ENCODE measurements at regions not wholly inside any gene's neighbourhood (a gene's known extent, or its start where the extent isn't known, plus 50 kb on each side); places are given as distances from the start of the nearest gene placed in this dataset.

DNA sequence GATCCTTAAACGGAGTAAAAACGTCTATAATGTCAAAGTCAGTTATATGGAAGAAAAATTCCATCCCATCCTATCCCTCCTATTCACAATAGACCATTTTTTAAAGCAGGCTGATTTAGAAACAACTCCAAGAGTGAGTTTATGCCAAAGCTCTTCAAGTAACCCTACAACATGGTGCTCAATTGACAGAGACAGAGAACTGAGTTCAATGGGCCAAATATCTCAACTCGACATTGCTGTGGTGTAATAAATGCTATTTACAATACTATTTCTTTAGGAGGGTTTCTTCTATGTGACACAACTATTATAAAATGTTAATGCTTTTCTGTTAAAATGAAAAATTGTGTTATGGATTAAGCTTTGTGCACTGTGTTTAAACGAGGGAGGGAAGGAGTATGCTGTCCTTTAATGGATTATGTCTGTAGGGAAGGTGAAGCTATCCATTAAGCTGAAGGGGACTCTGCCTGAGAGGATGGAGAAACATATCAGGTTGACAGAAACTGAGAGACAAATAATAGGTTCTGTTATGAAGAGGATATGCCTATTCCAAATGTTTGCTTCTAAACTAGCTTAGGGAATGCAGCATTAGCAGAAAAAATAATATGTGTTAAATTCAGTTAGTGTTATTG, 362.5 kb upstream of the CHRM3 start:
- H3K4me3 ChIP-seq (ENCODE audit: low read depth, low read length), result no peak overlapping the region
- POLR2A ChIA-PET, result no interaction called here
- CTCF ChIA-PET, result interaction anchor here (1.1 kb wide), 1 partner anchor 71 kb away, joined by 3 read pairs; no protein-coding TSS in a partner anchor
- H3K36me3 ChIP-seq (ENCODE audit: control insufficient read depth in 2 of 2, insufficient read depth in 1 of 2, low read length in 2 of 2), result no peaks in the 10 kb centered on the region
- H3K9me3 ChIP-seq (ENCODE audit: control insufficient read depth, insufficient read depth, low read depth, low read length), result no peaks in the 10 kb centered on the region
- no peaks in the 10 kb centered on the region for H3K4me1 ChIP-seq (ENCODE audit: control insufficient read depth, insufficient read depth, low read length)
- TF ChIP-seq ZNF571 (tag by site-specific recombination; IDR thresholded peaks at IDR 0.05), result no peak
- no peak overlapping the region for H3K27ac ChIP-seq (ENCODE audit: extremely low read depth, low read depth, low read length)

DNA sequence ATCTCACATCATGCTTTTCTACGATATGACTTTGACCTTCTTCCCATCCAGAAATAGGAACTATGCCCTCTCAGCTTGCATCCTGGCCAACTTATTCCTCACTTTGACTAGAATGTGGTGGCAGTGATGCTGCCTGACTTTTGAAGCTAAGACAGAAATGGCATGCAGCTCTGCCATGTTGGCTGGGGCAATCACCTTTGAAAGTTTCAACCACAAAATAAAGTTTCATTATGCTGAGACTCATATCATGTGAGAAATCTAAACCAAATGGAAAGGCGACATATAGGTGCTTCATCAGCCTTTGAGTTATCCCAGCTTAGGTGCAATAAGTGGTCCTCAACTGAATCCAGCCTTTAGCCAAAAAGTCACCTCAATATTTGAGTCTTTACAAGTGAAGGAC, 370.0 kb upstream of the CHRM3 start:
- H3K9me3 ChIP-seq (ENCODE audit: control insufficient read depth, insufficient read depth, low read depth, low read length), result no peaks in the 10 kb centered on the region
- no peaks in the 10 kb centered on the region for H3K36me3 ChIP-seq (ENCODE audit: control insufficient read depth in 2 of 2, insufficient read depth in 1 of 2, low read length in 2 of 2)
- no peak overlapping the region for H3K4me3 ChIP-seq (ENCODE audit: low read depth, low read length)
- no peaks in the 10 kb centered on the region for H3K4me1 ChIP-seq (ENCODE audit: control insufficient read depth, insufficient read depth, low read length)
- CTCF ChIA-PET, result interaction anchor here (0.7 kb wide), 2 partner anchors 12 to 24 kb away, joined by 5 to 6 read pairs; no protein-coding TSS in a partner anchor
- H3K27ac ChIP-seq (ENCODE audit: extremely low read depth, low read depth, low read length), result no peak overlapping the region
- TF ChIP-seq, protein P1, sequence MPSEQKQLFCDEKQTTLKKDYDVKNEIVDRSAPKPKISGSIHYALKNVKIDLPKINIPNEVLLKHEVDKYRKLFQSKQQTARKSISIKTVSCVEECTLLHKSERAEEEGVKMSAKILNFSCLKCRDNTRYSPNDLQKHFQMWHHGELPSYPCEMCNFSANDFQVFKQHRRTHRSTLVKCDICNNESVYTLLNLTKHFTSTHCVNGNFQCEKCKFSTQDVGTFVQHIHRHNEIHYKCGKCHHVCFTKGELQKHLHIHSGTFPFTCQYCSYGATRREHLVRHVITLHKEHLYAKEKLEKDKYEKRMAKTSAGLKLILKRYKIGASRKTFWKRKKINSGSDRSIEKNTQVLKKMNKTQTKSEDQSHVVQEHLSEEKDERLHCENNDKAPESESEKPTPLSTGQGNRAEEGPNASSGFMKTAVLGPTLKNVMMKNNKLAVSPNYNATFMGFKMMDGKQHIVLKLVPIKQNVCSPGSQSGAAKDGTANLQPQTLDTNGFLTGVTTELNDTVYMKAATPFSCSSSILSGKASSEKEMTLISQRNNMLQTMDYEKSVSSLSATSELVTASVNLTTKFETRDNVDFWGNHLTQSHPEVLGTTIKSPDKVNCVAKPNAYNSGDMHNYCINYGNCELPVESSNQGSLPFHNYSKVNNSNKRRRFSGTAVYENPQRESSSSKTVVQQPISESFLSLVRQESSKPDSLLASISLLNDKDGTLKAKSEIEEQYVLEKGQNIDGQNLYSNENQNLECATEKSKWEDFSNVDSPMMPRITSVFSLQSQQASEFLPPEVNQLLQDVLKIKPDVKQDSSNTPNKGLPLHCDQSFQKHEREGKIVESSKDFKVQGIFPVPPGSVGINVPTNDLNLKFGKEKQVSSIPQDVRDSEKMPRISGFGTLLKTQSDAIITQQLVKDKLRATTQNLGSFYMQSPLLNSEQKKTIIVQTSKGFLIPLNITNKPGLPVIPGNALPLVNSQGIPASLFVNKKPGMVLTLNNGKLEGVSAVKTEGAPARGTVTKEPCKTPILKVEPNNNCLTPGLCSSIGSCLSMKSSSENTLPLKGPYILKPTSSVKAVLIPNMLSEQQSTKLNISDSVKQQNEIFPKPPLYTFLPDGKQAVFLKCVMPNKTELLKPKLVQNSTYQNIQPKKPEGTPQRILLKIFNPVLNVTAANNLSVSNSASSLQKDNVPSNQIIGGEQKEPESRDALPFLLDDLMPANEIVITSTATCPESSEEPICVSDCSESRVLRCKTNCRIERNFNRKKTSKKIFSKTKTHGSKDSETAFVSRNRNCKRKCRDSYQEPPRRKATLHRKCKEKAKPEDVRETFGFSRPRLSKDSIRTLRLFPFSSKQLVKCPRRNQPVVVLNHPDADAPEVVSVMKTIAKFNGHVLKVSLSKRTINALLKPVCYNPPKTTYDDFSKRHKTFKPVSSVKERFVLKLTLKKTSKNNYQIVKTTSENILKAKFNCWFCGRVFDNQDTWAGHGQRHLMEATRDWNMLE (tag by site-specific recombination; conservative IDR thresholded peaks at IDR 0.05; ENCODE audit: low read depth), result no peak
- TF ChIP-seq, protein P2, sequence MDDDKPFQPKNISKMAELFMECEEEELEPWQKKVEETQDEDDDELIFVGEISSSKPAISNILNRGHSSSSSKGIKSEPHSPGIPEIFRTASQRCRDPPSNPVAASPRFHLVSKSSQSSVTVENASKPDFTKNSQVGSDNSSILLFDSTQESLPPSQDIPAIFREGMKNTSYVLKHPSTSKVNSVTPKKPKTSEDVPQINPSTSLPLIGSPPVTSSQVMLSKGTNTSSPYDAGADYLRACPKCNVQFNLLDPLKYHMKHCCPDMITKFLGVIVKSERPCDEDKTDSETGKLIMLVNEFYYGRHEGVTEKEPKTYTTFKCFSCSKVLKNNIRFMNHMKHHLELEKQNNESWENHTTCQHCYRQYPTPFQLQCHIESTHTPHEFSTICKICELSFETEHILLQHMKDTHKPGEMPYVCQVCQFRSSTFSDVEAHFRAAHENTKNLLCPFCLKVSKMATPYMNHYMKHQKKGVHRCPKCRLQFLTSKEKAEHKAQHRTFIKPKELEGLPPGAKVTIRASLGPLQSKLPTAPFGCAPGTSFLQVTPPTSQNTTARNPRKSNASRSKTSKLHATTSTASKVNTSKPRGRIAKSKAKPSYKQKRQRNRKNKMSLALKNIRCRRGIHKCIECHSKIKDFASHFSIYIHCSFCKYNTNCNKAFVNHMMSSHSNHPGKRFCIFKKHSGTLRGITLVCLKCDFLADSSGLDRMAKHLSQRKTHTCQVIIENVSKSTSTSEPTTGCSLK (tag by site-specific recombination; IDR thresholded peaks at IDR 0.05), result no peak
- POLR2A ChIA-PET, result no interaction called here

DNA sequence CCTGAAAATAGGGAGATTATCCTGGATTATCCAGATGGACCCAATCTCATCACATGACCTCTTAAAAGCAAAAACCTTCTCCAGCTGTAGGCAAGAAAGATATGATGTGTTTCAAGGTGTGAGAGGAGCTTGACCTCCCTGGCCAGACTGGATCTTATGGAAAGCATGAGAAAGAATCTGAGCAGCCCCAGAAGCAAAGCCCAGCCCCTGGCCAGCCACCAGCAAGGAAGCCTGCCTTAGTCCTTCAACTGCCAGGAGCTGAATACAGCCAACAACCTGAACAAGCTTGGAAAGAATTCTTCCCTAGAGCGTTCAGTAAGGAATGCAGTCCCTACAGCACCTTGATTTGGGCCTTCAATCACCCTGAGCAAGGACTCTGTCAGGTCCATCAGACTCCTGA, 375.0 kb upstream of the CHRM3 start:
- ChIA-PET POLR2A (no interaction called here), CTCF (no interaction called here)
- no peak overlapping the region for H3K4me3 ChIP-seq (ENCODE audit: low read depth, low read length)
- TF ChIP-seq ZNF785 (tag by site-specific recombination; IDR thresholded peaks at IDR 0.05) (no peak), ZNF623 (tag by site-specific recombination; IDR thresholded peaks at IDR 0.05) (no peak), IKZF3 (tag by site-specific recombination; IDR thresholded peaks at IDR 0.05) (no peak), ZNF777 (tag by site-specific recombination; IDR thresholded peaks at IDR 0.05; ENCODE audit: borderline replicate concordance) (no peak)
- TF ChIP-seq, protein P3, sequence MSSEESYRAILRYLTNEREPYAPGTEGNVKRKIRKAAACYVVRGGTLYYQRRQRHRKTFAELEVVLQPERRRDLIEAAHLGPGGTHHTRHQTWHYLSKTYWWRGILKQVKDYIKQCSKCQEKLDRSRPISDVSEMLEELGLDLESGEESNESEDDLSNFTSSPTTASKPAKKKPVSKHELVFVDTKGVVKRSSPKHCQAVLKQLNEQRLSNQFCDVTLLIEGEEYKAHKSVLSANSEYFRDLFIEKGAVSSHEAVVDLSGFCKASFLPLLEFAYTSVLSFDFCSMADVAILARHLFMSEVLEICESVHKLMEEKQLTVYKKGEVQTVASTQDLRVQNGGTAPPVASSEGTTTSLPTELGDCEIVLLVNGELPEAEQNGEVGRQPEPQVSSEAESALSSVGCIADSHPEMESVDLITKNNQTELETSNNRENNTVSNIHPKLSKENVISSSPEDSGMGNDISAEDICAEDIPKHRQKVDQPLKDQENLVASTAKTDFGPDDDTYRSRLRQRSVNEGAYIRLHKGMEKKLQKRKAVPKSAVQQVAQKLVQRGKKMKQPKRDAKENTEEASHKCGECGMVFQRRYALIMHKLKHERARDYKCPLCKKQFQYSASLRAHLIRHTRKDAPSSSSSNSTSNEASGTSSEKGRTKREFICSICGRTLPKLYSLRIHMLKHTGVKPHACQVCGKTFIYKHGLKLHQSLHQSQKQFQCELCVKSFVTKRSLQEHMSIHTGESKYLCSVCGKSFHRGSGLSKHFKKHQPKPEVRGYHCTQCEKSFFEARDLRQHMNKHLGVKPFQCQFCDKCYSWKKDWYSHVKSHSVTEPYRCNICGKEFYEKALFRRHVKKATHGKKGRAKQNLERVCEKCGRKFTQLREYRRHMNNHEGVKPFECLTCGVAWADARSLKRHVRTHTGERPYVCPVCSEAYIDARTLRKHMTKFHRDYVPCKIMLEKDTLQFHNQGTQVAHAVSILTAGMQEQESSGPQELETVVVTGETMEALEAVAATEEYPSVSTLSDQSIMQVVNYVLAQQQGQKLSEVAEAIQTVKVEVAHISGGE (tag by site-specific recombination; conservative IDR thresholded peaks at IDR 0.05; ENCODE audit: low read depth), result no peak
- TF ChIP-seq, protein P4, sequence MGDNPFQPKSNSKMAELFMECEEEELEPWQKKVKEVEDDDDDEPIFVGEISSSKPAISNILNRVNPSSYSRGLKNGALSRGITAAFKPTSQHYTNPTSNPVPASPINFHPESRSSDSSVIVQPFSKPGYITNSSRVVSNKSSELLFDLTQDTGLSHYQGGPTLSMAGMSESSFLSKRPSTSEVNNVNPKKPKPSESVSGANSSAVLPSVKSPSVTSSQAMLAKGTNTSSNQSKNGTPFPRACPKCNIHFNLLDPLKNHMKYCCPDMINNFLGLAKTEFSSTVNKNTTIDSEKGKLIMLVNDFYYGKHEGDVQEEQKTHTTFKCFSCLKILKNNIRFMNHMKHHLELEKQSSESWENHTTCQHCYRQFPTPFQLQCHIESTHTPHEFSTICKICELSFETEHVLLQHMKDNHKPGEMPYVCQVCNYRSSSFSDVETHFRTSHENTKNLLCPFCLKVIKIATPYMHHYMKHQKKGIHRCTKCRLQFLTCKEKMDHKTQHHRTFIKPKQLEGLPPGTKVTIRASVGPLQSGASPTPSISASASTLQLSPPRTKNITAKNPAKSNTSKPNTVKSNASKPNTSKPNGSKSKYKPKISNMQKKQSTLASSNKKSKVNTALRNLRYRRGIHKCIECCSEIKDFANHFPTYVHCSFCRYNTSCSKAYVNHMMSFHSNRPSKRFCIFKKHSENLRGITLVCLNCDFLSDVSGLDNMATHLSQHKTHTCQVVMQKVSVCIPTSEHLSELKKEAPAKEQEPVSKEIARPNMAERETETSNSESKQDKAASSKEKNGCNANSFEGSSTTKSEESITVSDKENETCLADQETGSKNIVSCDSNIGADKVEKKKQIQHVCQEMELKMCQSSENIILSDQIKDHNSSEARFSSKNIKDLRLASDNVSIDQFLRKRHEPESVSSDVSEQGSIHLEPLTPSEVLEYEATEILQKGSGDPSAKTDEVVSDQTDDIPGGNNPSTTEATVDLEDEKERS (tag by site-specific recombination; IDR thresholded peaks at IDR 0.05), result no peak
- H3K27ac ChIP-seq (ENCODE audit: extremely low read depth, low read depth, low read length), result no peak overlapping the region
- H3K4me1 ChIP-seq (ENCODE audit: control insufficient read depth, insufficient read depth, low read length), result no peaks in the 10 kb centered on the region
- H3K36me3 ChIP-seq (ENCODE audit: control insufficient read depth in 2 of 2, insufficient read depth in 1 of 2, low read length in 2 of 2), result no peaks in the 10 kb centered on the region
- no peaks in the 10 kb centered on the region for H3K9me3 ChIP-seq (ENCODE audit: control insufficient read depth, insufficient read depth, low read depth, low read length)
